ENCODE measurements at regions not wholly inside any gene's neighbourhood (a gene's known extent, or its start where the extent isn't known, plus 50 kb on each side); places are given as distances from the start of the nearest gene placed in this dataset.

DNA sequence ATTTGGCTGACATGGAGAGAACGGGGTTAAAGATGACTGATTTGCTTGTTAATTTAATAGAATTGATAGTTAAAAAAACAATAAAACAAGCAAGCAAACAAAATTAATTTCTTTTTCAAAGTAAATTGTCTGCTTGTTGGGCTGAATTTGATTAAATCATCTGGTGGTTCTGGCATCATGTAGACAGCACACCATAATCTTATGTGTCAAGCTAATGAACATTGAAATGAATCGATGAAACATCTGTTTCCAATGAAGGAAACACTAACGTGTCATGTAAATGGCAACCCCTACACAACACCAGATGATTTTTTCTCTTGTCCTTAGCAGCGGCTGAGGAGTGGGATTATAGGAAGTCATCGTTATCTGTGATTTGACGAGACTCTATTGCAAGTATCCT, 399.6 kb upstream of the RAG2 start:
- TF ChIP-seq, protein P1, sequence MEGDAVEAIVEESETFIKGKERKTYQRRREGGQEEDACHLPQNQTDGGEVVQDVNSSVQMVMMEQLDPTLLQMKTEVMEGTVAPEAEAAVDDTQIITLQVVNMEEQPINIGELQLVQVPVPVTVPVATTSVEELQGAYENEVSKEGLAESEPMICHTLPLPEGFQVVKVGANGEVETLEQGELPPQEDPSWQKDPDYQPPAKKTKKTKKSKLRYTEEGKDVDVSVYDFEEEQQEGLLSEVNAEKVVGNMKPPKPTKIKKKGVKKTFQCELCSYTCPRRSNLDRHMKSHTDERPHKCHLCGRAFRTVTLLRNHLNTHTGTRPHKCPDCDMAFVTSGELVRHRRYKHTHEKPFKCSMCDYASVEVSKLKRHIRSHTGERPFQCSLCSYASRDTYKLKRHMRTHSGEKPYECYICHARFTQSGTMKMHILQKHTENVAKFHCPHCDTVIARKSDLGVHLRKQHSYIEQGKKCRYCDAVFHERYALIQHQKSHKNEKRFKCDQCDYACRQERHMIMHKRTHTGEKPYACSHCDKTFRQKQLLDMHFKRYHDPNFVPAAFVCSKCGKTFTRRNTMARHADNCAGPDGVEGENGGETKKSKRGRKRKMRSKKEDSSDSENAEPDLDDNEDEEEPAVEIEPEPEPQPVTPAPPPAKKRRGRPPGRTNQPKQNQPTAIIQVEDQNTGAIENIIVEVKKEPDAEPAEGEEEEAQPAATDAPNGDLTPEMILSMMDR (conservative IDR thresholded peaks at IDR 0.05; ENCODE audit: low read length), result no peak
- TF ChIP-seq EZH2phosphoT487 (IDR thresholded peaks at IDR 0.05; ENCODE audit: borderline replicate concordance, low read depth, low read length), result no peak

All from OCI-LY7 (cell line).